Bronchial epithelial cell (primary cell): ENCODE measurements at regions not wholly inside any gene's neighbourhood (a gene's known extent, or its start where the extent isn't known, plus 50 kb on each side); places are given as distances from the start of the nearest gene placed in this dataset.

Source experiments
- DNase-seq: peaks from one replicate; pipeline ENCODE4 v3.0.0-alpha.2; 2010; ENCODE audit warnings: low read depth
- FAIRE-seq: peaks from 2 replicates; lab custom pipeline; 2011; peaks lifted over from hg19 to GRCh38; lab: Jason Lieb, UNC
- H3K27me3 ChIP-seq: 2 replicates; pipeline ENCODE4 v1.5.1; 2011; ENCODE audit warnings: low read length; ENCODE audit not compliant: control insufficient read depth, insufficient read depth
- H3K36me3 ChIP-seq: 2 replicates; pipeline ENCODE4 v1.5.1; 2011; ENCODE audit warnings: low read length; ENCODE audit not compliant: control insufficient read depth, insufficient read depth
- H3K4me3 ChIP-seq: 2 replicates; pipeline ENCODE4 v1.5.1; 2011; ENCODE audit warnings: mild to moderate bottlenecking, low read depth, low read length, control low read depth
- TF ChIP-seq, protein P1 (sequence below): IDR thresholded peaks from 2 replicates; pipeline ENCODE4 v1.5.1; 2011; ENCODE audit warnings: mild to moderate bottlenecking, moderate library complexity, low read length, control low read depth, inconsistent platforms; ENCODE audit not compliant: insufficient read depth, severe bottlenecking

DNA sequence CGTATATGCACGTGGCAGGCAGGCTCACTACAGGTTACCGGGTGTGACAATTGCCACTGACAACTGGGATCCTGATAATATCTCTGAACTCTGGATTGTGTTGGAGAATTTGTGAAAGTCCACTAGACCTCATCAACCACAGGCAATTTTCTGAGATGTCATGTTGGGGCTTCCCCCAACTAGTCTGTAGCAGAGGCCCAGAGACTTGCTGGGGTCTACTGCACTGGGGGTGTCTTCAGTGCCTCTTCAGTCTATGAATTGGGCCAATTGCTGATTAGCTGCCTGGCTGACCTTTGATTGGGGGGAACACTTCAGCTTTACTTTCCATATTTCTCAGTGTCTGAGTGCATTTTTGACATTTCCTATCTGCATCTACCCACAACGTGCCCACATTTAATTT is 201.5 kb downstream of the MTX2 start:
- FAIRE-seq = no peak
- DNase-seq = no peak
- no peaks in the 10 kb centered on the region for H3K27me3 ChIP-seq
- no peaks in the 10 kb centered on the region for H3K36me3 ChIP-seq
- no peak overlapping the region for H3K4me3 ChIP-seq
- TF ChIP-seq, protein P1, sequence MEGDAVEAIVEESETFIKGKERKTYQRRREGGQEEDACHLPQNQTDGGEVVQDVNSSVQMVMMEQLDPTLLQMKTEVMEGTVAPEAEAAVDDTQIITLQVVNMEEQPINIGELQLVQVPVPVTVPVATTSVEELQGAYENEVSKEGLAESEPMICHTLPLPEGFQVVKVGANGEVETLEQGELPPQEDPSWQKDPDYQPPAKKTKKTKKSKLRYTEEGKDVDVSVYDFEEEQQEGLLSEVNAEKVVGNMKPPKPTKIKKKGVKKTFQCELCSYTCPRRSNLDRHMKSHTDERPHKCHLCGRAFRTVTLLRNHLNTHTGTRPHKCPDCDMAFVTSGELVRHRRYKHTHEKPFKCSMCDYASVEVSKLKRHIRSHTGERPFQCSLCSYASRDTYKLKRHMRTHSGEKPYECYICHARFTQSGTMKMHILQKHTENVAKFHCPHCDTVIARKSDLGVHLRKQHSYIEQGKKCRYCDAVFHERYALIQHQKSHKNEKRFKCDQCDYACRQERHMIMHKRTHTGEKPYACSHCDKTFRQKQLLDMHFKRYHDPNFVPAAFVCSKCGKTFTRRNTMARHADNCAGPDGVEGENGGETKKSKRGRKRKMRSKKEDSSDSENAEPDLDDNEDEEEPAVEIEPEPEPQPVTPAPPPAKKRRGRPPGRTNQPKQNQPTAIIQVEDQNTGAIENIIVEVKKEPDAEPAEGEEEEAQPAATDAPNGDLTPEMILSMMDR = no peak

DNA sequence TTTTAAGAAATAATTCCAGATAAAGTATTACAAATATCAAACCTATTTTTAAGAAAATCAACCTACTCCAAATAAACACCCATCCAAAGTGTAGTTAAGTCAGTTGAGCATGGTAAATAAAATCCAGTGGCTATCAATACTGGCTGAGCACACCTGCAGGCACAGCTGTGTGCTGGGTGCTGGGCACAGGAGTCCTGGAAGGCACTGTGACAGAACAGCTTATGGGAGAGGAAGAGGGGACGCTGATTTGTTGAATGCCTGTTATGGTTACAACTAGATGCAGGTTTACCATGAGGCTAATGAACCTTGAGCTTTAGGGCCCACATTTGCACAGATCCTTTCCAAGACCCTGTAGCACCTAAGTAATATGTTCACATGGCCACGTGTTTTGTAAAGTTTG is 202.7 kb downstream of the MTX2 start:
- TF ChIP-seq, protein P1 = no peak
- Histone ChIP-seq H3K4me3 (no peak overlapping the region), H3K36me3 (no peaks in the 10 kb centered on the region), H3K27me3 (no peaks in the 10 kb centered on the region)
- DNase-seq = no peak
- FAIRE-seq = no peak

DNA sequence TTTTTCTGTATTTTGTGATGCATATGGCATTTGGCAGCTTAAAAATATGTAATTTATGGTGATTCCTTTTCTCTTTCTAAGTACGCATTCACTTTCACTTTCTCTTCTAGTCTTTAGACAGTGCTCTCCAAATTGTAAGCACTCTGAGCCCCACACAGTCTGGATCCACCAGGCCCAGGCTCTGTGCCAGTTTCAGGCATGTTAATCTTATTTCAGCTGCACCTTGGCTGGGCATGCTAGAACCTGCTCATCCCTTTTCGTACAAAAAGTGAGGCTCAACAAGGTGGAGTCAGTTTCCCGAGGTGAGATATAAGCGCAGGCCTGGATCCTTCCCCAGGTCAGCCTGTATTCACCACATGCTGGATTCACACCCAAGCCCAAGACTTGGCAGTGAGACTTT is 203.9 kb downstream of the MTX2 start:
- TF ChIP-seq, protein P1 = no peak
- no peak for FAIRE-seq

DNA sequence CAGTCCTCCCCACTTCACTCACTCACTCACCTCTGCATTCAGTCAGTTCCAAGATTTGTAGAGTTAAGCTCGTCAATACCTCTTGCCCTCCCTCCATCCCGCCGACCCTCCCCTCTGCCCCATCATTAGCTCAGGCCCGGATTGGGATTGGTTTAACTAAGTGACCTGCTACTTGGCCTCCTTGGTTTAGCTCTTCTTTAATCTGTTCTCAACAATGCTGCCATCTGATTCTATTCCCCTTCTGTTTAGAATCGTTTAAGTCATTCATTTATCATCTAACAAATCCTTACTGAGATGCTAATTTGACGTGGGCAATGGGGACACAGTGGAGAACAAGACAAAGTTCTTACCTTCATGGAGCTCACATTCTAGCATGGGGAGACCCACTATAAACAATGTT is 204.6 kb downstream of the MTX2 start:
- DNase-seq (no peak), FAIRE-seq (no peak)
- TF ChIP-seq, protein P1 = no peak
- H3K36me3 ChIP-seq = no peaks in the 10 kb centered on the region
- H3K27me3 ChIP-seq = no peaks in the 10 kb centered on the region
- no peak overlapping the region for H3K4me3 ChIP-seq

More for the DNA sequence above, 203.9 kb downstream of the MTX2 start:
- no peak overlapping the region for H3K4me3 ChIP-seq
- H3K36me3 ChIP-seq = no peaks in the 10 kb centered on the region
- H3K27me3 ChIP-seq = no peaks in the 10 kb centered on the region
- peak; percentile 95 for DNase-seq

DNA sequence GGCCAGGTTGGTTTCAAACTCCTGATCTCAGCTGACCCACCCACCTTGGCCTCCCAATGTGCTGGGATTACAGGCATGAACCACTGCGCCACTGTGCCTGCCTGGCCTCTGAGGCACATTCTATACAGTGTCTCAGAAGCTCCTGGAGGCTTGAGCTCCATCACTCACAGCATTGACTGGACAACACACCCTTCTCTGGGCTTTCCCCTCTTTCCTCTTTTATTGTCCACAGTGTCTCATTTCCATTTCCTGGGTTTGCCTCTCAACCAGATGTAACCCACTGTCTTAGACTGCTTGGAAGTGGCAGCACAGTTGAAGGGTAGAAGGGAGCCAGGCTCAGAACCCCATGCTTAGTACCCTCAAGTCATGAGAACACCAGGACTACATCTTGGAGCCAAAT is 208.1 kb downstream of the MTX2 start:
- DNase-seq (no peak), FAIRE-seq (no peak)
- H3K4me3 ChIP-seq = no peak overlapping the region
- H3K36me3 ChIP-seq = no peaks in the 10 kb centered on the region
- no peaks in the 10 kb centered on the region for H3K27me3 ChIP-seq
- TF ChIP-seq, protein P1 = no peak

DNA sequence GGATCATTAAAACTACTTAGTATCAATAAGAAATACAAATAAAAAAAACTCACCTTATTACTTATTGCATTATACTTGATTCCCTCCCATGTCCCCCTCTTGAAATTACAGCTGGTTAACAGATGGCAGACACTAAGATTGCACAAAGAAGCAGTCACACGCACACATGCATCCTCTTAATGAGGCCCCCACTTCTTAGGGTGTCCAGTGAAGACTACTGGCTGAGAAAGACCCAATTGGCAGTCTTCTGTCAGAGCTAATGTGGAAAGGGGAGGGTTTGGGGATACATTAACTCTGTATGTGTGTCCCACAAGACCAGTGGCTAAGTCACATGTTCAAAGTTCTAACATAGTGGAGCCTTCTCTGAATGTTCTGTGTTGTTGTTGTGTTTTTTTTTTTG is 210.7 kb downstream of the MTX2 start:
- Histone ChIP-seq H3K27me3 (no peaks in the 10 kb centered on the region), H3K4me3 (no peak overlapping the region), H3K36me3 (no peaks in the 10 kb centered on the region)
- TF ChIP-seq, protein P1 = no peak
- DNase-seq = no peak
- FAIRE-seq = no peak
